Immature natural killer cell (primary cell): ENCODE measurements at regions not wholly inside any gene's neighbourhood (a gene's known extent, or its start where the extent isn't known, plus 50 kb on each side); places are given as distances from the start of the nearest gene placed in this dataset.

ENCODE experiments used
- DNase-seq, 3 donors: peaks; one replicate each; pipeline ENCODE4 v3.0.0; 2022; ENCODE audit warnings: mixed read lengths in 1 of 3
- H3K27ac Mint-ChIP-seq, 6 donors: one replicate each; pipeline ENCODE4 v1.8.0; 2020; ENCODE audit warnings: mixed read lengths in 6 of 6, mild to moderate bottlenecking in 5 of 6, inconsistent platforms in 4 of 6, moderate library complexity in 3 of 6
- H3K27me3 Mint-ChIP-seq, 3 donors: one replicate each; pipeline ENCODE4 v1.8.0; 2020 to 2021; ENCODE audit warnings: low read depth in 3 of 3, mild to moderate bottlenecking in 3 of 3, mixed read lengths in 3 of 3, moderate library complexity in 3 of 3, inconsistent platforms in 1 of 3
- H3K36me3 Mint-ChIP-seq, 3 donors: one replicate each; pipeline ENCODE4 v1.8.0; 2020; ENCODE audit warnings: mixed read lengths in 3 of 3, inconsistent platforms in 2 of 3, mild to moderate bottlenecking in 2 of 3
- H3K4me1 Mint-ChIP-seq, 2 donors: one replicate each; pipeline ENCODE4 v1.8.0; 2020; ENCODE audit warnings: inconsistent platforms in 2 of 2, mild to moderate bottlenecking in 2 of 2, mixed read lengths in 2 of 2, moderate library complexity in 1 of 2
- H3K4me3 Mint-ChIP-seq, 5 donors: one replicate each; pipeline ENCODE4 v1.8.0; 2020; ENCODE audit warnings: mild to moderate bottlenecking in 5 of 5, mixed read lengths in 5 of 5, inconsistent platforms in 3 of 5, moderate library complexity in 3 of 5
- H3K9me3 Mint-ChIP-seq, 6 donors: one replicate each; pipeline ENCODE4 v1.8.0; 2020; ENCODE audit warnings: mild to moderate bottlenecking in 6 of 6, mixed read lengths in 6 of 6, inconsistent platforms in 4 of 6, moderate library complexity in 3 of 6

DNA sequence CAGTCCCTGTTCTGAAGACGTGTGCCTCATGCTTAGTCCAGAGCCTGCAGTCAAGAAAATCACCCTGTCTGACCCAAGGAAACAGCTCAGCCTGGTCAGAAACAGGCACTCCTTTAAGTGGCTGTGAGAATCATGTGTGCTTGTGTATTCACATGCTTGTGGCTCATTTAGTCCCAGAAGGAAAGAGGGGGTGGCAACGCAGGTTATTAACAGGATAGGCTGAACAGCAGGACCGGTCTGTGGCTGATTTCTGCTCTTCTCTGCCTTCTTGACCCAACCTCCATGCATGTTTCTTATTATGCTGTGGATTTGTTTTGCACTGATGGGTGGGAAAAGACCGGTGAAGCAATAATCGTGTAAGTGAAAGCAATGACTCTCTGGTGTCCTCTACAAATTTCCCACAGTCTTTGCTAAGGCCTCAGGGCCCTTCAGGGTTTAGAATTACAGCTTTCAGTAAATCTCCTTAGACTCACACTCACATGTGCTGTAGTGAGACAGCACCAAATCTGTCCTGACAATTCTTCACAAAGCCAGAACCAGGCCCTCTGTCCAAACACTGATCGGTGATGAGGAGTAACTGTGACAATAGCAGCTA, 288.1 kb downstream of the ETS1 start:
- Mint-ChIP-seq H3K4me3 (peak overlapping the region; percentile 58 to 75 (median 65)), H3K9me3 (no peaks in the 10 kb centered on the region), H3K27me3 (peaks cover 10 to 17% (median 13%) of the 10 kb centered on the region in 3 donors), H3K27ac (peak overlapping the region; percentile 89 to 100 (median 98)), H3K4me1 (peaks cover 92 to 100% of the 10 kb centered on the region in 2 donors), H3K36me3 (peaks cover 0 to 5% (median 3%) of the 10 kb centered on the region in 3 donors)
- no peak for DNase-seq

DNA sequence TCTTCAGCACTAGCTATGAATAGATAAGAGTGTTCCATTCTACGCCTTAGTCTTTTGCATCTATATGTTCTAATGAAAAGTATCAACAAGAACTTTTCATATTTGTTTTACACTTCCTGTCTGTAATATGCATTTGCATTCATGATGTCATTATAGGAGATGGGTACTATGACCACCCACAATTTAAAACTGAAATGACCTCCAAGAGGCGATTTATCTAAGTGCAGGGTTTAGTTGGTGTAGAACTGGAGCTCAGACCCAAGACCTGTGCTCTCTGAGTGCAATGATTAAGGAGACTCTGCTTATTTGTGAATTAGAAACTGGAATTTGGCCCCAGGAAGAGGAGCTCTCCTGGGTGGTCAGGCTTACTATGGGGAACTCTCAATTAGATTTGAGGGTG, 289.1 kb downstream of the ETS1 start:
- Mint-ChIP-seq H3K4me3 (peak overlapping the region; percentile 58 to 75 (median 65)), H3K36me3 (peaks cover 0 to 5% (median 3%) of the 10 kb centered on the region in 3 donors), H3K4me1 (peaks cover 89 to 100% of the 10 kb centered on the region in 2 donors), H3K9me3 (no peaks in the 10 kb centered on the region), H3K27ac (peak overlapping the region; percentile 89 to 100 (median 98)), H3K27me3 (peaks cover 10 to 12% (median 11%) of the 10 kb centered on the region in 3 donors)
- no peak for DNase-seq

DNA sequence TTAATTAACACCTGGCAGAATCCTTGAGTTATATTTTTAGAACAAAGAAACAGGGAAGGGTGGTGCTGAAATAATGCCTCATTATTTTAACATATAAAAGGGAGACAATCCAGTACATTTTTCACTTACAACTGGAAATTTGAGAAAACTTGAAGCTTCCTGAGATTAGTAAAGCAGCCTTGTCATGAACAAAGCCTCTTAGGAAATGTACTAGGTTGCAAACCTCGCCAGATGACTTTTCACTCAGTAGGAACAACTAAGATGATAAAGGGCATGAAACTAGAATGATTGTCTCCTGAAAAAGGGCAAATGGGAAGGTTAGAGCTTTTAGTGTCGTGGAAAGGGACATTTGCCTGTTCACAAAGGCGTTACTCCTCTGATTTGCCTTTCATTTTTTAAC, 289.6 kb downstream of the ETS1 start:
- peak overlapping the region; percentile 89 to 100 (median 98) for H3K27ac Mint-ChIP-seq
- H3K27me3 Mint-ChIP-seq: peaks cover 7% of the 10 kb centered on the region in 3 donors
- peaks cover 0 to 5% (median 3%) of the 10 kb centered on the region in 3 donors for H3K36me3 Mint-ChIP-seq
- peaks cover 0 to 2% (median 0%) of the 10 kb centered on the region in 6 donors for H3K9me3 Mint-ChIP-seq
- no peak for DNase-seq
- H3K4me3 Mint-ChIP-seq: peak overlapping the region in 1 of 5 donors; percentile 16
- H3K4me1 Mint-ChIP-seq: peaks cover 89 to 100% of the 10 kb centered on the region in 2 donors

DNA sequence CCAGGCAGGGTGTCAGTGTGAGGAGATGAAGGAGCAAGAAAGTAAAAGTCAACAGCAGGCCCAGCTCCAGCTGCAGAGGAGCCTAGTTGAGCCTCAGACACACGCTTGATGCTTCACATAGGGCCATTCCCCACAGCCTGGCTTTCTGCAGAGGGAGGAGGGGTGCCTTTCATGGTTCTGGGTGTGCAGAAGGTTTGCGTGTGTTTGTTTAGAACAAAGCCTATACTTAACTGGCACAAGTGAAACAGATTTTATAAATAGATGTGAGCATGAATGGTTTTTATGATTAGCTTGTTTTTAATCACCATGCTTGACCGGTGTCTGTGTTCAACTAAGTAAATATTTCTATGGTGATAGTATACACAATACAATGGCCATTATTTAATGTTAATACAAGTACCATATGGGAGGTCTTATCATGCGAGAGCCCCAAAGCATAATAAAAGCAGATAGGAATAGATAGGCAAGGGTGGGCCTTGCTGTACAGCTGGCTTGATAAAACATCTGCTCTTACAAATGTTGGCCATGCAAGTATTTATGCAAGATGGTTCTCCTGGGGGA, 290.2 kb downstream of the ETS1 start:
- Mint-ChIP-seq H3K27ac (peak overlapping the region; percentile 89 to 100 (median 98)), H3K4me3 (peak overlapping the region in 2 of 5 donors; percentile 13 to 30), H3K36me3 (peaks cover 0 to 5% (median 3%) of the 10 kb centered on the region in 3 donors), H3K9me3 (peaks cover 0 to 2% (median 0%) of the 10 kb centered on the region in 6 donors), H3K27me3 (peaks cover 1% of the 10 kb centered on the region in 3 donors), H3K4me1 (peaks cover 91 to 100% of the 10 kb centered on the region in 2 donors)
- DNase-seq: no peak

DNA sequence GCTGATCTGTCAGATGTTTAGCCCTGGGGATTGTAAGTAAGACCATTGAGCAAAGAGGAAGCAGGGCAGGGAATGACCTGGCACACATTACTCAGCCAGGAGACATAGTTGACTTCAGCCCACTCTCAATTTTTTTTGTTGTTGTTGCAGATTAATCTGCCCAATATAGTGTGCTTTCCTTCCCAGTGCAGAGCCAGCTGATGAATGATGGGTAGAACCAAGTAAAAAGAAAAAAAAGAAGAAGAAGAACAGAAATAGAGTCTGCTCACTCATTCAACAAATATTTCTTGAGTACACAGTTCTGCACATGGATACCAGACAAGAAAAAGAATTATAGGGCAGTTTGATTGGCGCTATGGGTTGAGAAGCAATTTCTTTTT, 292.7 kb downstream of the ETS1 start:
- Mint-ChIP-seq H3K9me3 (peaks cover 0 to 2% (median 0%) of the 10 kb centered on the region in 6 donors), H3K4me1 (peaks cover 93 to 100% of the 10 kb centered on the region in 2 donors), H3K27ac (peak overlapping the region; percentile 56 to 99 (median 78)), H3K27me3 (peaks cover 0 to 9% (median 8%) of the 10 kb centered on the region in 3 donors), H3K4me3 (no peak overlapping the region), H3K36me3 (peaks cover 0 to 5% (median 3%) of the 10 kb centered on the region in 3 donors)
- no peak for DNase-seq

DNA sequence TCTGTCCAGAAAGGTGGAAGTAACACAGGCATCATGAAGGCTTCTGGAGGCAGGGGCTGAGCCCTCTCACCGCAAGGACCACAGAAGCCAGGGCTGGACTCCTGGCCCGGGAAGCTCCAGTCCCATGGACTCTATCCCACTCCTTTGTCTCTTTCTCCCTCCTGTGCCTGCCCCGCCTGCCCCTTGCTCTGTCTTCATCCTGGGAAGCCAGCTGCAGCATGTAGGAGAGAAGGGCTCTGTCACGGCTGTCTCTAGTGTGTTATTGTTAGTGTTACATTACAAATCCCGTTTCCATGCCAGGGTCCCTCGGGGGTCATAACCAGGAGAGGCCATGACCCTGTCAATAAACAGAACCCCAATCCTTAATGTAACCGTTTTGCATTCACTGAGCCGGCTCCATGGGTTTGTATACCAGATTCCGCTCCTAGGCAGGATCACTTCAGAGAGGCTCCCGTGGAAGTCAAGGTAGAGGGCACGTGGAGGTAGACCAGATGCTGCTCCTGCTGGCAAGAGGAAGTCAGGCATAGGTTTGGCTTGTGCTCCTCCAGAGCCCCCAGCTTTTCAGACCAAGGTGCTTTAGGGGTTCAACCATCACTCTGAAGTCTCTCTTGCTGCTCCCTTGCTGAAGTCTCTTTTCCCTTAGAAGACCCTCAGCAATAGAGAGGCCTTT, 293.2 kb downstream of the ETS1 start:
- Mint-ChIP-seq H3K27ac (peak overlapping the region; percentile 89 to 99 (median 99)), H3K36me3 (peaks cover 0 to 3% (median under 1%) of the 10 kb centered on the region in 3 donors), H3K9me3 (peaks cover 0 to 2% (median 0%) of the 10 kb centered on the region in 6 donors), H3K4me1 (peaks cover 92 to 100% of the 10 kb centered on the region in 2 donors), H3K27me3 (peaks cover 0 to 9% (median 8%) of the 10 kb centered on the region in 3 donors), H3K4me3 (no peak overlapping the region)
- DNase-seq: no peak

DNA sequence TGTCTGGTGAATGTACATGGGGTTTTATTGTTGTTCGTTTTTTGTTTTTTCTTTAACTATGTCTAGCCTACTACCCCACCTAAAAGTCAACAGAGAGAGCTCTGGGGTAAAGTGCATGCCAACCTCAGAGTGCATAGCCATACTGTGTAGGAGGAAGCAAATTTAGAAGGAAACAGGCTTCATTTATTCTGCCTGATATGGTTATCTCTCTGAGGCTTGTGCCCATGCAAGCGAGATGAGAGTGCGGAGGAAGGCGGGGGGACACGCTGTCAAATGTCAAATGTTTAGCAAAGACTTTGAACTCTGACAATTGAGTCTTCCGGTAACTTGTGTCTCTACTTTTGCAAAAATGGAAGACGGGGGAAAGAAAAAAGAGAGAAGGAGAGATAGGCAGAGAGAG, 295.5 kb downstream of the ETS1 start:
- peak overlapping the region; percentile 97 to 99 (median 99) for H3K27ac Mint-ChIP-seq
- peaks cover 78 to 97% of the 10 kb centered on the region in 2 donors for H3K4me1 Mint-ChIP-seq
- H3K4me3 Mint-ChIP-seq: peak overlapping the region; percentile 86 to 92 (median 88)
- peaks cover 0 to 9% (median 8%) of the 10 kb centered on the region in 3 donors for H3K27me3 Mint-ChIP-seq
- peaks cover 0 to 2% (median 0%) of the 10 kb centered on the region in 6 donors for H3K9me3 Mint-ChIP-seq
- peaks cover 0 to 3% (median 0%) of the 10 kb centered on the region in 3 donors for H3K36me3 Mint-ChIP-seq
- DNase-seq: peak in 1 of 3 donors; percentile 34

DNA sequence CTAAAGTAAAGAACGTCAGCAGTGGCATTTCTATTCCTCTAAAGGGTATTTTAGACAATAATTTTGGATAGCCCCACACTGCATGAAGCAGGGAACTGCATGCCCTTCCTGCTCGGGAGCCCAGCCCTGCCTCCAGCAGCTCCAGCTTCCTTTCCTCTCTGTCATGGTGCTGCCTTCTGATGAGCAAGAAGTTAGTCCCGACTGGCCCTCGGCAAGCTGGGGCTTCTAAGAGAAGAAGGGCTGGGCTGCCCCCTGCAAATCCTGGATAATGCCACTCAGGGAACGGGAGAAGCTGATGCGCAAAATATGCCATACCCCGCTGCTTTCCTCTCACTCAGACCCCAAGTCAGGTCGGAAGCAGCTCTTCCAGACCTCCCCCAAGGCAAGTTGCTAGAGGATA, 296.4 kb downstream of the ETS1 start:
- H3K36me3 Mint-ChIP-seq: peaks cover 0 to 3% (median 0%) of the 10 kb centered on the region in 3 donors
- peaks cover 0 to 9% (median 8%) of the 10 kb centered on the region in 3 donors for H3K27me3 Mint-ChIP-seq
- DNase-seq: no peak

DNA sequence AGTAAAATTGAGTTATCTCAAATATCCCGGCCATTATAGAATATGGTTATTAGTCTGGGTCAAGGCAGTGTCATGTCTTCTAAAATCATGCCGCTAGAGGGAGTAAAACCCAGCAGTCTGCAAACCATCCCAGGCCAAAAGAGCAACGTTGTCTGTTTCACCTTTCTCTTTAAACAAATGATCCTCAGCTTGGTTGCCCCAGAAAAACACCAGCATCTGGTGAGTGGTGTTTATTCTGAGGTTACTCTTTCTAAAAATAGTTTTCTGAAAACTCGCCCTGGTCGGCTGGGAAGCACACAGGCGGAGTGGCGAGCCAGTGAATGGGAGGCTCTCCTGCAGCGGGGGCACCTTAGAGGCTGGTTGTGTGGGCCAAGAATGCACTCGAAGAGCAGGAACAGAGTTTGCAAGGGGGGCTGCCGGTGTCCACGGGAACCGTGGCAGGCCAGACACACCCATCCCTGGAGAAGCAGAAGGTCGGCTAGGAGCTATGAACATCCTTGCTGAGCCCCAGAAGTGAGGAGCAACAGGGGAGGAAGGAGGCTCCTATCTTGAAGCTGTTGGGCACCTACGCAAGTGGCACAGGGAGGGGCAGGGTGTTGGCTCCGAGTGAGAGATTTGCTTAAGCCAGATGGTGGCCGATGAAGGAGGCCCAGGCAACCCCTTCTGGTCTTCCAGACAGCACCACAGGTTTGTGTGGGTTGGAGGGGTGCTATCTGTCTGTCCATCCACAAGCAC, 297.1 kb downstream of the ETS1 start:
- Mint-ChIP-seq H3K9me3 (peaks cover 0 to 2% (median 0%) of the 10 kb centered on the region in 6 donors), H3K36me3 (peaks cover 0 to 3% (median 0%) of the 10 kb centered on the region in 3 donors), H3K27me3 (peaks cover 0 to 9% (median 8%) of the 10 kb centered on the region in 3 donors), H3K27ac (peak overlapping the region; percentile 97 to 99 (median 99)), H3K4me1 (peaks cover 79 to 97% of the 10 kb centered on the region in 2 donors), H3K4me3 (peak overlapping the region; percentile 86 to 92 (median 88))
- peak; percentile 83 to 89 (median 87) for DNase-seq

More for the DNA sequence above, 296.4 kb downstream of the ETS1 start:
- peaks cover 78 to 97% of the 10 kb centered on the region in 2 donors for H3K4me1 Mint-ChIP-seq
- H3K4me3 Mint-ChIP-seq: peak overlapping the region; percentile 86 to 92 (median 88)
- H3K27ac Mint-ChIP-seq: peak overlapping the region; percentile 97 to 99 (median 99)
- H3K9me3 Mint-ChIP-seq: peaks cover 0 to 2% (median 0%) of the 10 kb centered on the region in 6 donors

DNA sequence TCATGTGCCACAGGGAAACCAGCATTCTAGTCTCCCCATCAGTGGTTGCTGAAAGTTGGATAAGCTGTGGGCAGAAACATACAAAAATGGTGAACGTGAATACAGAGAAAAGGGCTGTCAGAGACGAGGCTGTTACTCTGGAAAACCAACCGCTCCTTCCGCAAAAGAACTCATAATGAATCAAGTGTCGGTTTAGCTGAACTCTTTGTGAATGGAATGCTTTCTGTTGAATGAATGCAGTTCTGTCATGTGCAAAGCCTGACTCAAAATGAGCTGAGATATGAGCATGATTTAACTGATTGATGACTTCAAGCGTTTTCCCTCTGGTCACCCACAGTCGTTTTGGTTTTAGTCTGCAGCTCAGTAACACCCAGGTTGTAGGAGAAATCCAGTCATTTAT, 298.3 kb downstream of the ETS1 start:
- H3K4me1 Mint-ChIP-seq: peaks cover 81 to 97% of the 10 kb centered on the region in 2 donors
- H3K4me3 Mint-ChIP-seq: peak overlapping the region in 1 of 5 donors; percentile 36
- no peak for DNase-seq
- H3K36me3 Mint-ChIP-seq: peaks cover 0 to 3% (median 0%) of the 10 kb centered on the region in 3 donors
- peaks cover 0 to 2% (median 0%) of the 10 kb centered on the region in 6 donors for H3K9me3 Mint-ChIP-seq
- H3K27me3 Mint-ChIP-seq: peaks cover 0 to 9% (median 8%) of the 10 kb centered on the region in 3 donors
- H3K27ac Mint-ChIP-seq: peak overlapping the region; percentile 97 to 99 (median 99)

DNA sequence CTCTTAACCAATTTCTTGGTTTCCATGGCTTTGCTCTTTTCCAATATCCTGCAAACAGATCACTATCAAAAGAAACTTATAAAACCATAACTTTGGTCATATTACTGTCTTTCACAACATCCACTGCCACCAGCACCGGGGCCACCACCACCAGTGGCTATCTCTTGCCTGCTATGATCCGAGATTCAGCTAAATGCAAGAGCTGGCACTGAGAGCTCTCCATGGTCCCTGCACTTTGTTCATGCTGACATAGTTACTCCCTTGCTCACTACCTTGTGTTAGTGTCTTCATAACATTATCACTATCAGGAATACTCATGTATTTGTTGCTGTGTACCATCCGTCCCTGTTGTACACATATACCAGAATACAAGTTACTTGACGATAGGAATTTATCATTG, 299.0 kb downstream of the ETS1 start:
- H3K36me3 Mint-ChIP-seq: peaks cover 0 to 3% (median 0%) of the 10 kb centered on the region in 3 donors
- H3K27me3 Mint-ChIP-seq: peaks cover 0 to 9% (median 8%) of the 10 kb centered on the region in 3 donors
- no peak for DNase-seq
- H3K9me3 Mint-ChIP-seq: peaks cover 0 to 2% (median 0%) of the 10 kb centered on the region in 6 donors
- peaks cover 83 to 97% of the 10 kb centered on the region in 2 donors for H3K4me1 Mint-ChIP-seq
- H3K27ac Mint-ChIP-seq: peak overlapping the region; percentile 97 to 99 (median 99)
- no peak overlapping the region for H3K4me3 Mint-ChIP-seq

DNA sequence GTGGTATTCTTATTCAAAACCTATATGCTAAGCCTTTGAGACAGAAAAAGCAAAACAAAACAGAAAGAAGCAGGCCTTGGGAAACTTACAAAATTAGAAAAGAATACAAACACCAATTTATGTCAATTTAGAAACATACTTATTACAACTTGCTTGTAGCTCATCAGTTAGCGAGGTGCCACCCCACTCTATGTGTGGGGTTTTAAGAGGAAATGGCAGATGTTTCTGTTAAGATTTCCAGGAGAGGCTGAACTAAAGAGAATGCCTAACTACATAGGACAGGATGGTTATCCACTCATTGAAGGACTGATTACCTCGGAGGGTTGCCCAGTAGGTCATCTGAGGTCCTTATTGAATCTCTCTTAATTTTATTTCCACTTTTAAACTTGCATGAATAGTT, 302.0 kb downstream of the ETS1 start:
- Mint-ChIP-seq H3K9me3 (no peaks in the 10 kb centered on the region), H3K4me3 (peak overlapping the region; percentile 57 to 84 (median 83)), H3K4me1 (peaks cover 57 to 79% of the 10 kb centered on the region in 2 donors), H3K36me3 (no peaks in the 10 kb centered on the region), H3K27ac (peak overlapping the region; percentile 96 to 99 (median 98)), H3K27me3 (peaks cover 0 to 4% (median 2%) of the 10 kb centered on the region in 3 donors)
- DNase-seq: peak; percentile 41 to 54 (median 41)

DNA sequence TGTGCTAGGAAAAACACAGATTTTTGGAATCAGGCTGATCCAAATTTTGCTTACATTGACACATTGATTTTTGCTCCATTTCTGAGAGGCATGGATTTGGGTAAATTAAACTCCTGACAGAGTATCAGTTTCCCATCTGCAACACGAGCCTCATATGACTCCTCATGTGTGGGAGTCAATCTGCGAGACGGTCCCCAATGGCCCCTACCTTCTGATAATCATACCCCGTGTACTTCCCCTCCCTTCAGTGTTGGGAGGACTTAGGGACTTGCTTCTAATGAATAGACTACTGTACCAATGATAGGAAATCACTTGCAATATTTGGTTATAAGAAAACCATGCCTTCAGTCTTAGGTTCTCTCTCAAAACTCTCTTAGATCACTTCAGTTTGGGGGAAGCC, 302.7 kb downstream of the ETS1 start:
- no peak for DNase-seq
- no peaks in the 10 kb centered on the region for H3K36me3 Mint-ChIP-seq
- H3K4me3 Mint-ChIP-seq: peak overlapping the region; percentile 57 to 84 (median 83)
- H3K27ac Mint-ChIP-seq: peak overlapping the region; percentile 96 to 99 (median 98)
- H3K27me3 Mint-ChIP-seq: no peaks in the 10 kb centered on the region
- H3K4me1 Mint-ChIP-seq: peaks cover 50 to 72% of the 10 kb centered on the region in 2 donors
- no peaks in the 10 kb centered on the region for H3K9me3 Mint-ChIP-seq
